SKM-1 (cell line): ENCODE measurements at regions not wholly inside any gene's neighbourhood (a gene's known extent, or its start where the extent isn't known, plus 50 kb on each side); places are given as distances from the start of the nearest gene placed in this dataset.

Source experiments
- DNase-seq: peaks from one replicate; lab custom pipeline; 2025; ENCODE audit not compliant: unreplicated experiment; lab: John Stamatoyannopoulos, UW

GRCh38 chr18:79625924-79626561, 53.6 kb upstream of the CTDP1 start:
- no peak for DNase-seq

DNA sequence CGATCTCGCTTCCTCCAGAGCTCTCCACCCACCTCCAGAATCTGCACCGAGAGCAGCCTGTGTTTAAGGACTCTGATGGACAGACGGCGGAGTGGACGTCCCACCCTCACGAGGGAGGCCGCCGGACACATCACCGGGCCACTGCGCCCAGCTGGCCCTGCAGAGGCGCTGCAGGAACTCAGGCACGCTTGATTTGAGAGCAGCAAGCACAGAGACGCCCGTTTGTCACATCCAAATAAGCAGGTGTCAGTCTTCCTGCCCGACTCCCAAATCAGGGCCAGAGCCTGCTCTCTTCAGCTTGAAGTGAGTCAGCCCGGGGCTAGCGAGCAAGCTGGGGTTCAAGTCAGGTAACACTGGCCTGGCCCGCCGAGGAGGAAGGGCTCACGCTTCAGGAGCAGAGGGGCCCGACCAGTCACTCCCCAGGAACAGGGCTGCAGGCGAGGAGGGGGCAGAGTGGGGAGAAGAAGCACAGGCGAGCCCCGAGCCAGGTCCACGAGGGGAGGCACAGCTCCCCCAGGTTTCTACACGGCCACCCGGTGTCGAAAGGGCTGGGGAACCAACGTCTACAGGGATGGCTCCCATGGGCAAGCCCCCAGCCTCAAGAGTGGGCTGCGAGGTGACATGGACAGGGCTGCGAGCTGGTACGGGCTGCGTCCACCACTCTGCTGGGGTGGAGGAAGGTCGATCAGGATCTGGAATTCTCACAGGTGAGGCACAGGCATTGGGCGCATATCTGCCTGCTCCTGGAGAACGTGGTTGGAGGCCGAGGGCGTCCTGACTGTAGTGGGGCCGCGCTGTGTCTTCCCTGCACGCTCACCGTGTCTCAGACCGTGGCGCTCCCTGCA, 52.5 kb upstream of the CTDP1 start:
- no peak for DNase-seq

DNA sequence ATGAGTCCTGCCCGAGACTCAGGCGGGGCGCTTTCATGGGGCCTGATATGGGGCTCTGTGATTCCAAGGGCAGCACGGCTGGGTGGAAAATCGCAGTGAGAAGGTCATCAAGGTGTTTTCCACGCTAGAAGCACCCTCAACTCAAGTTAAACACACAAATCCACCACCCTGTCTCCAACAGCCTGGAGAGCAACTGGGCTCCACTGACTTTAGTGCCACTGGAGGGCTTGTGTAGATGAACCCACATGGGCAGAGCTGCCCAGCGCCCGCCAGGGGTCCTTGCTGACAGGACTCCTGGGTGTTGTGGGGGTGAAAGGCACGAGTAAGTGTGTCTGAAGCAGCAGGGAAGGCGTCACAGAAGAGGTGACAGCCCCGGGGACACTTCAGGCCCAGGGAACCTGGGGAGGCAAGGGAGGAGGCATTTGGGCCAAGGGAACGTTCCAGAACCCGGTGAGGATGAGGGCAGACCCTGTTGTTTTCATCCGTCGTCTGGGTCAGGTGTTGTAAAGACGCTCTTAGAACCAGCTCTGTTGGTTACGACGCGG, 51.8 kb upstream of the CTDP1 start:
- no peak for DNase-seq

DNA sequence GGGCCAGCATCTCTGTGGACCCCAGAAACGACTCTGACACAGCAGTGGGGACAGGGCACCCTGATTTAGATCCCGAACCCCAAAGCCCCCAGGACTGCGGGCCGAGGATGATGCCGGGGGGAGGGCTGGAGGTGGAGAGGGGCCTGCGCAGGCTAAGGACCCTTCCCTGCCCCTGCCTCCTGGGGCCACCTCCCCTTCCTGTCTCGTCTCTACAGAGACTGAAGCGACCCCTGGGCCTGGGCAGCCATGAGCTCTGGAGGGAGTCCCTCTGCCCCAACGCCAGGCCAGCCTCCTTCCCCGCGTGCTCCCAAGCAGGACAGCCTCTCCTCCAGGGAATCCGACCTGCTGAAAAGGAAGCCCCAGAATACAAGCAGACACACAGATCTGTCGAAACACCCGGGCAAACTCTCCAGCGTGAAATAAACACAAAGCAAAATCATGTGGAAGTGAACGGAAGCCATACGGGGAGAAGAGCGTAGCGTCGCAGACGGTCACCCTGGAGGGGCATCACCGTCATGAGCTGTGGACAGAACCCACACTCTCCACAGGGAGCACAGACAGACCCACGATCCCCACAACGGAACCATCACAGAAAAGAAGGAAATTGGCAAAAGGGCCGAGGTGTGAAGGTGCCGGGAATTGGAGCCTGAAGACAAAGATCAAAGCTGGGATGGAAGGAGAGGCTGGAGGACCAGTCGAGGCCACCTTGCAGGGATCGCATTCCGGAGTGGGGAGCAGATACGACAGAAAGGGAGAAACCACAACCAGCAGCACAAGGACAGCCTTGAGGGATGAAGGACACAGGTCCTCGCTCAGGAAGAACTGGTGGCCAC, 51.0 kb upstream of the CTDP1 start:
- no peak for DNase-seq

- no peak for DNase-seq
Observed at GRCh38 chr18:79629249-79629558, 50.4 kb upstream of the CTDP1 start.

- DNase-seq = no peak
Observed at GRCh38 chr18:79629606-79630005, 50.0 kb upstream of the CTDP1 start.
